ENCODE measurements at regions not wholly inside any gene's neighbourhood (a gene's known extent, or its start where the extent isn't known, plus 50 kb on each side); places are given as distances from the start of the nearest gene placed in this dataset.

DNA sequence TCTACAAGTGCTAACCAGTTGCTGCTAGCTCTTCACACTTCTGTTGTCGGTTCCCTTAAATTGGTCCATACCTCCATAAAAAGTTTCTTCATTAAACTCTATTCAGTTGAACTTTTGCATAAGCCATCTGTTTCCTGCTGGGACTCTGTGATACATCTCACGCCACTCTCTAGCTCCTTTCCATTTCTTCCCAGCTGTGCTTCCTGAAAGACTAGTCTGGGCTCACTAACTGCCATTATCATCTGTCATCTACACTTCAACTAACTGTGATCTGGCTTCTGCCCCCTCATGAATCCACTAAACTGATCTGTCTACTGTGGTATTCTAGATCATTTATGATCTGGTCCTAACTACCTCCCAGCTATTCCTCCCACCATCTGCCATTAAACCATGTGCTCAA lies 78.3 kb downstream of the ELAPOR2 start:
- no peak overlapping the region for H3K4me3 Mint-ChIP-seq (ENCODE audit: low read depth, unreplicated experiment)
- DNase-seq: no peak
- intact Hi-C loops (cut with micrococcal nuclease; ENCODE audit: unreplicated experiment): no loop called here
- H3K27ac Mint-ChIP-seq (ENCODE audit: unreplicated experiment): no peak overlapping the region
- CTCF ChIA-PET: no interaction called here
- BruUV-seq (replicated peaks): no TSS peak
- H3K4me1 Mint-ChIP-seq (ENCODE audit: low read depth, unreplicated experiment): no peaks in the 10 kb centered on the region
- TF ChIP-seq, protein P1, sequence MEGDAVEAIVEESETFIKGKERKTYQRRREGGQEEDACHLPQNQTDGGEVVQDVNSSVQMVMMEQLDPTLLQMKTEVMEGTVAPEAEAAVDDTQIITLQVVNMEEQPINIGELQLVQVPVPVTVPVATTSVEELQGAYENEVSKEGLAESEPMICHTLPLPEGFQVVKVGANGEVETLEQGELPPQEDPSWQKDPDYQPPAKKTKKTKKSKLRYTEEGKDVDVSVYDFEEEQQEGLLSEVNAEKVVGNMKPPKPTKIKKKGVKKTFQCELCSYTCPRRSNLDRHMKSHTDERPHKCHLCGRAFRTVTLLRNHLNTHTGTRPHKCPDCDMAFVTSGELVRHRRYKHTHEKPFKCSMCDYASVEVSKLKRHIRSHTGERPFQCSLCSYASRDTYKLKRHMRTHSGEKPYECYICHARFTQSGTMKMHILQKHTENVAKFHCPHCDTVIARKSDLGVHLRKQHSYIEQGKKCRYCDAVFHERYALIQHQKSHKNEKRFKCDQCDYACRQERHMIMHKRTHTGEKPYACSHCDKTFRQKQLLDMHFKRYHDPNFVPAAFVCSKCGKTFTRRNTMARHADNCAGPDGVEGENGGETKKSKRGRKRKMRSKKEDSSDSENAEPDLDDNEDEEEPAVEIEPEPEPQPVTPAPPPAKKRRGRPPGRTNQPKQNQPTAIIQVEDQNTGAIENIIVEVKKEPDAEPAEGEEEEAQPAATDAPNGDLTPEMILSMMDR (IDR thresholded peaks at IDR 0.05; ENCODE audit: unreplicated experiment): no peak
- peaks cover 45% of the 10 kb centered on the region for H3K27me3 Mint-ChIP-seq (ENCODE audit: unreplicated experiment)
- H3K36me3 Mint-ChIP-seq (ENCODE audit: insufficient read depth, unreplicated experiment): no peaks in the 10 kb centered on the region
- peaks cover 11% of the 10 kb centered on the region for H3K9me3 Mint-ChIP-seq (ENCODE audit: low read depth, unreplicated experiment)

DNA sequence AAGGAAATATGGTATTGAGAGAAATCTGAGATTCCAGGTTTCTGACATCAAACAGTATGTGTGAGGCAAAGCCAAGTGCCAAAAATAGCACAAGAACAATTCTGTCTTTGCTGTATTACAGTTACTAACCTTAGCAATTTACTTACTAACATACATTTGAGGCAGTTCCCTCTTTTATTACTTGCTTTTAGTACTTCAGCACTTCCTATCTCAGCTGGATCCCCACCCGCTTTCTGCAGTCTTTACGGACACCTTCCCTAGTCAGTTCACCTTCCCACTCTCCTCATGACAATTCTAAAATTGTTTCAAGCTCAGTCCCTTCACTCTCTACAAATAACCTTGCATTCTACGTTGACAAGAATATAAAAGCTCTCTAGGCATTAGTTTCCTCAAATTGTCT lies 79.2 kb downstream of the ELAPOR2 start:
- TF ChIP-seq, protein P1 (IDR thresholded peaks at IDR 0.05; ENCODE audit: unreplicated experiment): no peak
- CTCF ChIA-PET: no interaction called here
- no peak overlapping the region for H3K4me3 Mint-ChIP-seq (ENCODE audit: low read depth, unreplicated experiment)
- H3K9me3 Mint-ChIP-seq (ENCODE audit: low read depth, unreplicated experiment): peaks cover 11% of the 10 kb centered on the region
- BruUV-seq (replicated peaks): no TSS peak
- no peak for DNase-seq
- intact Hi-C loops (cut with micrococcal nuclease; ENCODE audit: unreplicated experiment): no loop called here
- H3K27ac Mint-ChIP-seq (ENCODE audit: unreplicated experiment): no peak overlapping the region
- H3K4me1 Mint-ChIP-seq (ENCODE audit: low read depth, unreplicated experiment): no peaks in the 10 kb centered on the region
- H3K27me3 Mint-ChIP-seq (ENCODE audit: unreplicated experiment): peaks cover 49% of the 10 kb centered on the region
- H3K36me3 Mint-ChIP-seq (ENCODE audit: insufficient read depth, unreplicated experiment): no peaks in the 10 kb centered on the region

DNA sequence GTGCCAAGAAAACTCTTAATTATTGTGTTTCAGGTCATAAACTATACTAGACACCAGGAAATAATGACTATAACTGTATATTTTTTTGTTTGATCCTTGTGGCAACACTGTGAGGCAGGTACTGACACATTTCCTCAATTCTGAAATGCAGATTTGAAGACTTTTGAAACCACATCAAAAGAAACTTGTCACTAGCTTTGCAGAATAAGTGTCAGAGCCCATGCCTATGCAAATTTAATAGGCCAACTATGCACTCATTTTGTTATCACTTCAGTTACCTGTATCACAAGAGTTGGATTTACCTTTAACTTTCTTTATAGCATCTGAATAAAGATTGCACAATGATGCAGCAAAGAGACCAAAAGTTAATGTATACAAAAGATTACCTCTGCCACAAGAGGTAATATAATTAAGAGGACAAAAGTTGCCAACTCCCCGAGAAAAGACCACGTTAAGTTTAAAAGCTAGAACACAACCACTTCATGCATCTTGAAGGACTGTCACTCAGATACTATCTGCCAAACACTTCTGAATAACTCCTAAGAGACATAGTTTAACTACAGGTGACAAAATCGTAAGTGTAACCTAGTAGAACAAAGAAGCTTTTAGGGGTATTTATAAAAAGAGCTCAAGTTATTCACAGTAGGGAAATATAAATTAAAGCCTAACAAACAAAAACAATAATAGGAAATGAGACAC lies 80.5 kb downstream of the ELAPOR2 start:
- no peak overlapping the region for H3K4me3 Mint-ChIP-seq (ENCODE audit: low read depth, unreplicated experiment)
- H3K36me3 Mint-ChIP-seq (ENCODE audit: insufficient read depth, unreplicated experiment): no peaks in the 10 kb centered on the region
- no peak for DNase-seq
- H3K4me1 Mint-ChIP-seq (ENCODE audit: low read depth, unreplicated experiment): no peaks in the 10 kb centered on the region
- CTCF ChIA-PET: no interaction called here
- peaks cover 8% of the 10 kb centered on the region for H3K9me3 Mint-ChIP-seq (ENCODE audit: low read depth, unreplicated experiment)
- intact Hi-C loops (cut with micrococcal nuclease; ENCODE audit: unreplicated experiment): no loop called here
- BruUV-seq (replicated peaks): no TSS peak
- H3K27ac Mint-ChIP-seq (ENCODE audit: unreplicated experiment): no peak overlapping the region
- H3K27me3 Mint-ChIP-seq (ENCODE audit: unreplicated experiment): peaks cover 49% of the 10 kb centered on the region
- TF ChIP-seq, protein P1 (IDR thresholded peaks at IDR 0.05; ENCODE audit: unreplicated experiment): no peak

- H3K4me1 Mint-ChIP-seq (ENCODE audit: low read depth, unreplicated experiment): no peaks in the 10 kb centered on the region
- H3K36me3 Mint-ChIP-seq (ENCODE audit: insufficient read depth, unreplicated experiment): no peaks in the 10 kb centered on the region
- intact Hi-C loops (cut with micrococcal nuclease; ENCODE audit: unreplicated experiment): no loop called here
- CTCF ChIA-PET: no interaction called here
- peaks cover 49% of the 10 kb centered on the region for H3K27me3 Mint-ChIP-seq (ENCODE audit: unreplicated experiment)
- no peak overlapping the region for H3K27ac Mint-ChIP-seq (ENCODE audit: unreplicated experiment)
- DNase-seq: no peak
- peaks cover 4% of the 10 kb centered on the region for H3K9me3 Mint-ChIP-seq (ENCODE audit: low read depth, unreplicated experiment)
- H3K4me3 Mint-ChIP-seq (ENCODE audit: low read depth, unreplicated experiment): no peak overlapping the region
- TF ChIP-seq, protein P1 (IDR thresholded peaks at IDR 0.05; ENCODE audit: unreplicated experiment): no peak
- no TSS peak for BruUV-seq (replicated peaks)
Observed at GRCh38 chr7:86976958-86977357, 82.5 kb downstream of the ELAPOR2 start.

Data from Calu3 (cell line).